SK-N-SH treated with all-trans-retinoic acid at 6 μM for 48 hours (cell line): ENCODE measurements at regions not wholly inside any gene's neighbourhood (a gene's known extent, or its start where the extent isn't known, plus 50 kb on each side); places are given as distances from the start of the nearest gene placed in this dataset.

Experiments
- ARNTL ChIP-seq: fragments of 450-650 bp; formaldehyde crosslinking; IDR thresholded peaks from 2 replicates; pipeline ENCODE4 v1.5.0; 2020; ENCODE audit warnings: low read depth, mild to moderate bottlenecking, moderate library complexity, borderline replicate concordance
- CSRNP3 ChIP-seq: fragments of 250-450 bp; sonication (Bioruptor Pico); IDR thresholded peaks from 2 replicates; pipeline ENCODE4 v1.5.1; 2021; ENCODE audit warnings: mild to moderate bottlenecking, moderate library complexity
- ESRRG ChIP-seq: fragments of 250-450 bp; sonication (Bioruptor Pico); IDR thresholded peaks from 2 replicates; pipeline ENCODE4 v1.6.1; 2021; ENCODE audit warnings: mild to moderate bottlenecking
- PPARA ChIP-seq: fragments of 250-450 bp; sonication (Bioruptor Pico); IDR thresholded peaks from 2 replicates; pipeline ENCODE4 v1.5.0; 2020; ENCODE audit warnings: mild to moderate bottlenecking, borderline replicate concordance
- TCF4 ChIP-seq: fragments of 250-450 bp; sonication (Bioruptor Pico); IDR thresholded peaks from 2 replicates; pipeline ENCODE4 v1.8.0; 2021; ENCODE audit warnings: mild to moderate bottlenecking, moderate library complexity, borderline replicate concordance
- TOX ChIP-seq: fragments of 250-450 bp; sonication (Bioruptor Pico); IDR thresholded peaks from 2 replicates; pipeline ENCODE4 v1.8.0; 2021; ENCODE audit warnings: mild to moderate bottlenecking, moderate library complexity, borderline replicate concordance
- ZC3H10 ChIP-seq: fragments of 250-450 bp; sonication (Bioruptor Pico); IDR thresholded peaks from 2 replicates; pipeline ENCODE4 v1.5.1; 2021; ENCODE audit warnings: mild to moderate bottlenecking, moderate library complexity
- ZFP30 ChIP-seq: fragments of 450-650 bp; formaldehyde crosslinking; IDR thresholded peaks from 2 replicates; pipeline ENCODE4 v1.5.0; 2022; ENCODE audit warnings: mild to moderate bottlenecking, moderate library complexity
- ZNF565 ChIP-seq: fragments of 450-650 bp; formaldehyde crosslinking; conservative IDR thresholded peaks from 2 replicates; pipeline ENCODE4 v1.5.0; 2020; ENCODE audit warnings: low read depth, mild to moderate bottlenecking, moderate library complexity
- ZNF70 ChIP-seq: fragments of 450-650 bp; formaldehyde crosslinking; IDR thresholded peaks from 2 replicates; pipeline ENCODE4 v1.5.0; 2020; ENCODE audit warnings: mild to moderate bottlenecking, moderate library complexity
- TF ChIP-seq, protein P1 (sequence below): fragments of 250-450 bp; sonication (Bioruptor Pico); IDR thresholded peaks from 2 replicates; pipeline ENCODE4 v1.5.1; 2020; ENCODE audit warnings: low read depth, mild to moderate bottlenecking, moderate library complexity
- TF ChIP-seq, protein P2 (sequence below): fragments of 250-450 bp; sonication (Bioruptor Pico); IDR thresholded peaks from 2 replicates; pipeline ENCODE4 v1.8.0; 2020; ENCODE audit warnings: mild to moderate bottlenecking, moderate library complexity, borderline replicate concordance

DNA sequence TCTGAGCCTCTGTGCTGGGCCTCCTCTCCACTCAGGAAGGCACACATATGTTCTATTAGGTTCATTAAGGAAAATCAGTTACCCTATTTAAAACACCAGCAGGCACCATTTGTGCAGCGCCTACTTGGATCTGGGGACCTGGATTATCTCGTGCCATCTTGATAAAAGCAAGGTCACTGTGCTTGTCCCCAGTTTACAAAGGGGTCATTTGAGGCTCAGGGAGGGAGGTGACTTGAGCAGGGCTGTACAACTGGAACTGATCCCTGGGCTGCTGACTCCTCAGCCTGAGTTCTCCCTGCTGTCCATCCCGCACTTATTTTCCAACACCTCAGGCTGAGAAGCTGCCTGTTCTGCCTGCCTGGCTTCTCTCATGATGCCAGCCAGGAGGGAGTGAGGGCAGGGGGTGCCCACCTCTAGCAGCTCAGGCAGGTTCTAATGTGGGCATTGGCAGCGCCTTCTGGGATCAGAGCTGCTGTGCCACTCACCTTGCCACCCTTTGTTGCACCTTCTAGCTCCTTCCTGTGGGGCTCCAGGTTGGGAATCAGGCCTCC is 120.3 kb downstream of the GLI2 start:
- TF ChIP-seq CSRNP3 (CRISPR knock-in tag), result no peak
- TF ChIP-seq ARNTL (CRISPR knock-in tag), result no peak
- no peak for TF ChIP-seq TCF4
- no peak for TF ChIP-seq ZNF70
- TF ChIP-seq ZNF565 (CRISPR knock-in tag), result no peak
- TF ChIP-seq ZFP30 (CRISPR knock-in tag), result no peak
- no peak for TF ChIP-seq PPARA (CRISPR knock-in tag)
- TF ChIP-seq TOX, result no peak
- no peak for TF ChIP-seq ZC3H10
- TF ChIP-seq, protein P1, sequence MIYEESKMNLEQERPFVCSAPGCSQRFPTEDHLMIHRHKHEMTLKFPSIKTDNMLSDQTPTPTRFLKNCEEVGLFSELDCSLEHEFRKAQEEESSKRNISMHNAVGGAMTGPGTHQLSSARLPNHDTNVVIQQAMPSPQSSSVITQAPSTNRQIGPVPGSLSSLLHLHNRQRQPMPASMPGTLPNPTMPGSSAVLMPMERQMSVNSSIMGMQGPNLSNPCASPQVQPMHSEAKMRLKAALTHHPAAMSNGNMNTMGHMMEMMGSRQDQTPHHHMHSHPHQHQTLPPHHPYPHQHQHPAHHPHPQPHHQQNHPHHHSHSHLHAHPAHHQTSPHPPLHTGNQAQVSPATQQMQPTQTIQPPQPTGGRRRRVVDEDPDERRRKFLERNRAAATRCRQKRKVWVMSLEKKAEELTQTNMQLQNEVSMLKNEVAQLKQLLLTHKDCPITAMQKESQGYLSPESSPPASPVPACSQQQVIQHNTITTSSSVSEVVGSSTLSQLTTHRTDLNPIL (CRISPR knock-in tag), result no peak
- TF ChIP-seq, protein P2, sequence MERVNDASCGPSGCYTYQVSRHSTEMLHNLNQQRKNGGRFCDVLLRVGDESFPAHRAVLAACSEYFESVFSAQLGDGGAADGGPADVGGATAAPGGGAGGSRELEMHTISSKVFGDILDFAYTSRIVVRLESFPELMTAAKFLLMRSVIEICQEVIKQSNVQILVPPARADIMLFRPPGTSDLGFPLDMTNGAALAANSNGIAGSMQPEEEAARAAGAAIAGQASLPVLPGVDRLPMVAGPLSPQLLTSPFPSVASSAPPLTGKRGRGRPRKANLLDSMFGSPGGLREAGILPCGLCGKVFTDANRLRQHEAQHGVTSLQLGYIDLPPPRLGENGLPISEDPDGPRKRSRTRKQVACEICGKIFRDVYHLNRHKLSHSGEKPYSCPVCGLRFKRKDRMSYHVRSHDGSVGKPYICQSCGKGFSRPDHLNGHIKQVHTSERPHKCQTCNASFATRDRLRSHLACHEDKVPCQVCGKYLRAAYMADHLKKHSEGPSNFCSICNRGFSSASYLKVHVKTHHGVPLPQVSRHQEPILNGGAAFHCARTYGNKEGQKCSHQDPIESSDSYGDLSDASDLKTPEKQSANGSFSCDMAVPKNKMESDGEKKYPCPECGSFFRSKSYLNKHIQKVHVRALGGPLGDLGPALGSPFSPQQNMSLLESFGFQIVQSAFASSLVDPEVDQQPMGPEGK (CRISPR knock-in tag), result no peak
- no peak for TF ChIP-seq ESRRG (CRISPR knock-in tag)
